Mucosa of gallbladder (tissue), 1 donor: ENCODE measurements at regions not wholly inside any gene's neighbourhood (a gene's known extent, or its start where the extent isn't known, plus 50 kb on each side); places are given as distances from the start of the nearest gene placed in this dataset.
A peak's percentile ranks its signal among the peaks of the same experiment; 100 is the strongest.
"Not testable (repeated sequence)": the region's sequence is repeated elsewhere in the genome, so short reads cannot be mapped to it uniquely, and the experiment has no call there.

Experiments used
- DNase-seq: peaks from one replicate; pipeline ENCODE4 v3.0.0-alpha.2; 2020; ENCODE audit warnings: low spot score
- donor health status: DM: no; HTN: no; CAD: no.

GRCh38 chr9:104980039-104980654 is 52.2 kb upstream of the ABCA1 start:
- no peak for DNase-seq

GRCh38 chr9:104981543-104982129 is 53.7 kb upstream of the ABCA1 start:
- DNase-seq = no peak

GRCh38 chr9:104982543-104982942 is 54.6 kb upstream of the ABCA1 start:
- DNase-seq = no peak

- DNase-seq = no peak
These were observed 55.5 kb upstream of the ABCA1 start for GRCh38 chr9:104983491-104983890.

- DNase-seq = no peak
These were observed 56.2 kb upstream of the ABCA1 start for GRCh38 chr9:104984121-104984520.

GRCh38 chr9:104984542-104984941 is 56.6 kb upstream of the ABCA1 start:
- DNase-seq = no peak

- DNase-seq = no peak
These were observed 57.0 kb upstream of the ABCA1 start for GRCh38 chr9:104984948-104985347.

- DNase-seq = no peak
These were observed 58.1 kb upstream of the ABCA1 start for GRCh38 chr9:104986096-104986495.

GRCh38 chr9:104987743-104988142 is 59.8 kb upstream of the ABCA1 start:
- DNase-seq = no peak

GRCh38 chr9:104988539-104988938 is 60.6 kb upstream of the ABCA1 start:
- DNase-seq = no peak

GRCh38 chr9:104991144-104991953 is 63.4 kb upstream of the ABCA1 start:
- peak; percentile 91 for DNase-seq

GRCh38 chr9:104992659-104993058 is 64.7 kb upstream of the ABCA1 start:
- DNase-seq = no peak

- peak; percentile 82 for DNase-seq
These were observed 65.5 kb upstream of the ABCA1 start for GRCh38 chr9:104993291-104993963.

GRCh38 chr9:104997536-104997935 is 69.6 kb upstream of the ABCA1 start:
- DNase-seq = no peak

GRCh38 chr9:104999136-104999535 is 71.2 kb upstream of the ABCA1 start:
- no peak for DNase-seq

- DNase-seq = not testable (repeated sequence)
These were observed 72.6 kb upstream of the ABCA1 start for GRCh38 chr9:105000529-105000928.

GRCh38 chr9:105004466-105005090 is 76.6 kb upstream of the ABCA1 start:
- no peak for DNase-seq

- DNase-seq = no peak
These were observed 77.2 kb upstream of the ABCA1 start for GRCh38 chr9:105005186-105005585.

- no peak for DNase-seq
These were observed 78.6 kb upstream of the ABCA1 start for GRCh38 chr9:105006514-105006913.

GRCh38 chr9:105007143-105007542 is 79.2 kb upstream of the ABCA1 start:
- peak; percentile 29 for DNase-seq

- DNase-seq = not testable (repeated sequence)
These were observed 82.1 kb upstream of the ABCA1 start for GRCh38 chr9:105010089-105010488.

- DNase-seq = no peak
These were observed 94.0 kb upstream of the ABCA1 start for GRCh38 chr9:105021917-105022316.
